GM21423 (cell line): ENCODE measurements at regions not wholly inside any gene's neighbourhood (a gene's known extent, or its start where the extent isn't known, plus 50 kb on each side); places are given as distances from the start of the nearest gene placed in this dataset.
"Not testable (repeated sequence)": the region's sequence is repeated elsewhere in the genome, so short reads cannot be mapped to it uniquely, and the experiment has no call there.

Experiments
- ATAC-seq: cut with Tn5 transposase; IDR thresholded peaks from one replicate; pipeline ENCODE4 v1.9.1; 2021; ENCODE audit warnings: mild to moderate bottlenecking, moderate library complexity; ENCODE audit not compliant: unreplicated experiment

- no peak for ATAC-seq
Observed at GRCh38 chr5:39775797-39776365, 351.1 kb upstream of the DAB2 start.

GRCh38 chr5:39775086-39775796 is 350.5 kb upstream of the DAB2 start:
- ATAC-seq: no peak

GRCh38 chr5:39774605-39775004 is 349.8 kb upstream of the DAB2 start:
- no peak for ATAC-seq

DNA sequence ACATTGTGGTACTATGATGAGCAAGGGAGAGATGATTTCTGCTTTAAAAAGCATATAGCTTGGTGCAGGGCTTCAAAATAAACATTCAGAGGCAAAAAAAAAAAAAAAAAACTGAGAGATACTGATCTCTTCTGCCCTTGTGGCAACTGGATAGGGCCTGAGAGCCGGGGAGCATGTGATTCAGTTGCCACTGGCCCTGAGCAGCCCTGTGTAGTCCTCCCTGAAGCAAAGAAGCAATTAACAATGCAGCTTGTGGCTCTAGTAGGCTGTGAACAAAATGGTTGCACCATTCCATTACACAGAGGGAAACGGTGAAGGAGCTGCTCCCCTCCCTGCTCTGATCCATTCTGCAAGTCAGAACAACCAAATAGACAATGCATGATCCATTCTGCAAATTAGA is 347.5 kb upstream of the DAB2 start:
- no peak for ATAC-seq

GRCh38 chr5:39767916-39768315 is 343.1 kb upstream of the DAB2 start:
- ATAC-seq: no peak

GRCh38 chr5:39765366-39765765 is 340.6 kb upstream of the DAB2 start:
- no peak for ATAC-seq

DNA sequence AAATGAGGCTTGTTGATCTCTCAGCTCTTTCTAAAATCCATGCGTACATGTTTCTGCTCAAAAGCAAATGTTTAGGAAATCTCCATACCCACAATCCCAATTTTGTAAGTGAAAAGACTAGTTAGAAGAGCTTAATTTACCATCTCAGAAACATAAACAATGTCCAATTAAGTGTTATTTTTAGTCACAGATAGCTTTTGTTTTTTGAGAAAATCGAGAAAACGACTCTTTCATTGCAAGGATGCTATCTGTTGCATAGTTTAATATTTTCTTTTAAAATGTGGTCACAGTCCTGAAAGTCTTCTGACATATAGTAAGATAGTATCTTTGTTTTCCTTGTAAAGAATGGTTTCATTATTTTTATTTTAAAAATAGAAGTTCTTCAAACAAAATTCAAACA is 338.0 kb upstream of the DAB2 start:
- ATAC-seq: no peak

GRCh38 chr5:39761199-39761950 is 336.6 kb upstream of the DAB2 start:
- ATAC-seq: no peak

DNA sequence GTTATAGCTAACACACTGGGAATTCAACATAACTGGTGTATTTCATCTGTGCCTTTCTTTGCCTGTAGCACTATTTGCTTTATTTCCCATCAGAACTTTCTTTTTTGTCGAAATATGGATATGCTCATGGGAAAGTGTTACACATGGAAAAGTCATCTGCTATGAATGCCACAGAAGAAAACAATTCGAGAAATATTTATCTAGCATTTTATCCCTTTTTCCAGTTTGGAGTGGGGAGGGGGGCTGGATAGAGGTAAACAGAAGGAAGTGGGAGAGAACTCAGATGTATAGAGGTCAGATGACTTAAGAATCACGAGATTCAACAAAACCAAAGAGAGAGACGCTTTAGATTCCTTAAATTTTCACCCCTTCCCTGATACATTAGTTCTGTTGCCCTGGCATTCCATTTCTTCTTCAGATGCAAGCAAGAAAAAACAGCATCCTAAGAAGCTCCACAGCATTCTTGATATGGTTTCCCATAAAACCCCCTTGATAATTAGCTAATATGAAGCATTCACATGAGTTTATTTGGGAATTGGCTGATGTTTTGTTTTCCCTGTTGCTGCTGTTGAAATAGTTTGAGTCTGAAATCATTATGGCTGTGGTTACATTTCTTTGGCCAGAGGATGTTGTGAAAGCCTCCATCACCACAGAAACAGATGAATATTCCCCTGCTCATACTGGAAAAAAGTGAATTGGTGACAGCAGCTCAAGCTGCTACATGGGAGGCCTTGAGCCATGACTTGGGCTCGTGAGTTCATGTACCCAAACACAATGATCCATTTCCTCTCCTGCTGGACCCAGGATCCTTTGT is 335.8 kb upstream of the DAB2 start:
- no peak for ATAC-seq

GRCh38 chr5:39759701-39760100 is 334.9 kb upstream of the DAB2 start:
- ATAC-seq: no peak

GRCh38 chr5:39758426-39758825 is 333.6 kb upstream of the DAB2 start:
- no peak for ATAC-seq

DNA sequence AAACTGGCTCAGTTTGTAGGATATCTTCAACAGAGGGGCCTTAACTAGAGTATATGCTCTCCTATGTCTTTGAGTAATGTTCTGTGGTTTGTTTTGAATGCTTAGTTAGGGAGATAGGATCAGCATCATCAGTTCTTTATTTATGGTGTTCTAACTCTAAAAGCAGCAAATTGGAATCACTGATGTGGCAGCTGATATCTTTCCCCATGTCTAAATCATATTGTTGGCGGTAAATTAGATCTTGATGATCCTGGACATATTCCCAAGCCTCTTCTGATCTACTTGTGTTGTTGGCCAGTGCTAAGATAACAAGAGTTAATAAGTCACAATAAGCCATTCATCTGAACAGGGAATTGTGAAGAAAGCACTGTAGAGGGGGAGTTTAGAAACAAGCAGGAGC is 332.4 kb upstream of the DAB2 start:
- no peak for ATAC-seq

GRCh38 chr5:39755986-39756385 is 331.2 kb upstream of the DAB2 start:
- ATAC-seq: no peak

DNA sequence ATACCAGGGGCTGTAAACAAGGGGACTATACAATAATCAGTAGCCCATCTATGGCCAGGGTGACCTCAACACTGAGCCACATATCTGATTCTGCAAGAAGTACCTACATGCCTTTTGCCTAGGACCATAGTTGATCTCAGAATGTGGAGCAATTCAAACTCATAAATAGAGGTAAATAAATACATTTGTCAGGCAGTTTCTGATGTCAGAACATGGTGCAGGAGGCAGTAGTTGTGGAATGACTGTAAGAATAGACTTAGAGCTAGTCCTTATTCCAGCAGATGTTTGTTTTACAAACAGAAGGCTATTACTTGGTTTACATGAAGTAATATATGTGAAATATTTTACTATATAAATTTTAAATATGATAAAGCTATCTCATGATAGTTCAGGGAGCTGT is 330.7 kb upstream of the DAB2 start:
- ATAC-seq: no peak

DNA sequence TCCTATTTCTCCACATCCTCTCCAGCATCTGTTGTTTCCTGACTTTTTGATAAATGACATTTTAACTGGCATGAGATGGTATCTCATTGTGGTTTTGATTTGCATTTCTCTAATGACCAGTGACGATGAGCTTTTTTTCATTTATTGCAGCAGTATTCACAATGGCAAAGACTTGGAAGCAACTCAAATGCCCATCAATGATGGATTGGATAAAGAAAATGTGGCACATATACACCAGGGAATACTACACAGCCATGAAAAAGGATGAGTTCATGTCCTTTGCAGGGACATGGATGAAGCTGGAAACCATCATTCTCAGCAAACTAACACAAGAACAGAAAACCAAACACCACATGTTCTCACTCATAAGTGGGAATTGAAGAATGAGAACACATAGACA is 329.0 kb upstream of the DAB2 start:
- ATAC-seq: not testable (repeated sequence)

DNA sequence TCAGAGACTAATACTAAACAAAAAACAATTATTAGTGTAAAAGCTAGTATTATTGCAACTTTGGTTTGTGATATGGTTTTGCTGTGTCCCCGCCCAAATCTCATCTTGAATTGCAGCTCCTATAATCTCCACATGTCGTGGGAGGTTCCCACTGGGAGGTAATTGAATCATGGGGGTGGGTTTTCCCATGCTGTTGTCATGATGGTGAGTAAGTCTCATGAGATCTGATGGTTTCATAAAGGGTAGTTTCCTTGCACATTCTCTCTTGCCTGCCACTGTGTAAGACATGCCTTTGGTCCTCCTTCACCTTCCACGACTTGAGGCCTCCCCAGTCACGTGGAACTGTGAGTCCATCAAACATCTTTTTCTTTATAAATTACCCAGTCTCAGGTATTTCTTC is 325.9 kb upstream of the DAB2 start:
- no peak for ATAC-seq

GRCh38 chr5:39742916-39743315 is 318.1 kb upstream of the DAB2 start:
- no peak for ATAC-seq

GRCh38 chr5:39740404-39740803 is 315.6 kb upstream of the DAB2 start:
- no peak for ATAC-seq

DNA sequence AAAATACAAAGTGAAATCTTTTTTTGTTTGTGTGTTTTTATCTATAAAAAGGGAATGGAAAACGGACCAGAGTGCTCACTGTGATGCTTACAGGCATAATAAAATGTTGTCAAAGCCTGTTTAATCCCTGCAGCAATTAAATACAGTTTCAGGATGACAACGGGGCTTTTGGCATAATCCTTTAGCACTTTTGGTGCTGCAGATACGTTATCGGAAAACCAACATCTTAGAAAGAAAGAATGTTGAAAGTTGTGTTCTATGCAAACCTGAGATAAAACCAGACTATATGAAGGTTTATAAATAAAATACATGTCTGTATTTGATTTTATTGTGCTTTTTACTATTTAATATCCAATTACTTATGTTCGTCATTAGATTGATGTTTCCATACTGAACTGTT is 307.4 kb upstream of the DAB2 start:
- ATAC-seq: no peak

- no peak for ATAC-seq
Observed at GRCh38 chr5:39730699-39731098, 305.9 kb upstream of the DAB2 start.

DNA sequence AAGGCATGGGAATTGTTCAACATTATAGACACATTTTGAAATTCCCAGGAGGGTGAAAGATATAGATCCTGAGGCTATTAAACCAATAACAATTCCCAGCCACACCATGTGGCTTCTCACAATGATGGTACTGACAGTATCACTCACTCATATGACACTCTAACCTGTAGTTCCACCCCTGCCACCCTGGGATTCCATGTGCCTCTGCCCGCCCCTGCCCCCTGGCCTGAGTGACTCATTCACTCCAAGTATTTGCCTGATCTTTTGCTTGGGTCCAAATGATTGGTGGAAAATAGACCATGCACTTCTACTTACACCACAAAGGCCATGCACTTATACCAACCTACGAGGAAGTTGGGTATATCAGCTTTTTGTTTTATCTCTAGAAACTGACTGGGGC is 305.2 kb upstream of the DAB2 start:
- ATAC-seq: no peak
